Gastrocnemius medialis (tissue), 4 donors: ENCODE measurements at regions not wholly inside any gene's neighbourhood (a gene's known extent, or its start where the extent isn't known, plus 50 kb on each side); places are given as distances from the start of the nearest gene placed in this dataset.

ENCODE experiments used
- POLR2A ChIP-seq, 2 donors: fragments of 450-650 bp; IDR thresholded peaks; one replicate each; pipeline ENCODE4 v1.6.1; 2017; ENCODE audit warnings: antibody characterized with exemption in 2 of 2, mild to moderate bottlenecking in 2 of 2, moderate library complexity in 2 of 2
- TF ChIP-seq, protein P1 (sequence below), 5 experiments: fragments of 450-650 bp in 3 of 5; fragments of 200-600 bp in 2 of 5; sonication (generic) in 2 of 5; IDR thresholded peaks in 4 of 5; conservative IDR thresholded peaks in 1 of 5; 1 replicate in 4 of 5; 2 replicates in 1 of 5; pipeline ENCODE4 v1.5.1; 2016 to 2019; ENCODE audit warnings: antibody characterized with exemption in 5 of 5, mild to moderate bottlenecking in 3 of 5, moderate library complexity in 3 of 5

GRCh38 chr10:9501944-9502343 is 1447.5 kb downstream of the GATA3 start:
- TF ChIP-seq POLR2A (IDR thresholded peaks at IDR 0.05), result no peak
- TF ChIP-seq, protein P1, sequence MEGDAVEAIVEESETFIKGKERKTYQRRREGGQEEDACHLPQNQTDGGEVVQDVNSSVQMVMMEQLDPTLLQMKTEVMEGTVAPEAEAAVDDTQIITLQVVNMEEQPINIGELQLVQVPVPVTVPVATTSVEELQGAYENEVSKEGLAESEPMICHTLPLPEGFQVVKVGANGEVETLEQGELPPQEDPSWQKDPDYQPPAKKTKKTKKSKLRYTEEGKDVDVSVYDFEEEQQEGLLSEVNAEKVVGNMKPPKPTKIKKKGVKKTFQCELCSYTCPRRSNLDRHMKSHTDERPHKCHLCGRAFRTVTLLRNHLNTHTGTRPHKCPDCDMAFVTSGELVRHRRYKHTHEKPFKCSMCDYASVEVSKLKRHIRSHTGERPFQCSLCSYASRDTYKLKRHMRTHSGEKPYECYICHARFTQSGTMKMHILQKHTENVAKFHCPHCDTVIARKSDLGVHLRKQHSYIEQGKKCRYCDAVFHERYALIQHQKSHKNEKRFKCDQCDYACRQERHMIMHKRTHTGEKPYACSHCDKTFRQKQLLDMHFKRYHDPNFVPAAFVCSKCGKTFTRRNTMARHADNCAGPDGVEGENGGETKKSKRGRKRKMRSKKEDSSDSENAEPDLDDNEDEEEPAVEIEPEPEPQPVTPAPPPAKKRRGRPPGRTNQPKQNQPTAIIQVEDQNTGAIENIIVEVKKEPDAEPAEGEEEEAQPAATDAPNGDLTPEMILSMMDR (IDR thresholded peaks at IDR 0.05 in 4 of 5, conservative IDR thresholded peaks at IDR 0.05 in 1 of 5), result no peak
